SIG-M5 treated with dmso at 0.1 percent for 504 hours (cell line): ENCODE measurements at regions not wholly inside any gene's neighbourhood (a gene's known extent, or its start where the extent isn't known, plus 50 kb on each side); places are given as distances from the start of the nearest gene placed in this dataset.

Source experiments
- DNase-seq: peaks from one replicate; lab custom pipeline; 2025; ENCODE audit not compliant: unreplicated experiment; lab: John Stamatoyannopoulos, UW

- DNase-seq, result no peak
Observed at GRCh38 chr2:133666621-133667020, 98.4 kb upstream of the NCKAP5 start.

DNA sequence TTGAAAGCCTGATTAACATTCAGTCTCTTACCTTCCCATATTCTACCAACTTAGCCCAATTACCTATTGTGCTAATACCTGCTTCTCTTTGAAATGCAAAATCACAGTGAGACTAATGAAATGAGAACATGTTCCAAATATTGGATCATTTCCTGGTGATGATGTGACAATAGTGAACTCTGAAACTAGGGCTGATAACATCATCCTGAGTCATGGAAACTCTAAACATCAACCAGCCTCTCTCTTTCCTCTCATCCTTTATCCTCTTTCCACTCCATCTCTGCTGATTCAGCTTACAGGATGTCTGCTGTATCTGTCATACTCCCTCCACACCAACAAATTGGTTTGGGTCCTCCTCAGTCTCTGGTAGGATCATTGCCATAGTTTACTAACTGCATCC is 98.8 kb upstream of the NCKAP5 start:
- no peak for DNase-seq

DNA sequence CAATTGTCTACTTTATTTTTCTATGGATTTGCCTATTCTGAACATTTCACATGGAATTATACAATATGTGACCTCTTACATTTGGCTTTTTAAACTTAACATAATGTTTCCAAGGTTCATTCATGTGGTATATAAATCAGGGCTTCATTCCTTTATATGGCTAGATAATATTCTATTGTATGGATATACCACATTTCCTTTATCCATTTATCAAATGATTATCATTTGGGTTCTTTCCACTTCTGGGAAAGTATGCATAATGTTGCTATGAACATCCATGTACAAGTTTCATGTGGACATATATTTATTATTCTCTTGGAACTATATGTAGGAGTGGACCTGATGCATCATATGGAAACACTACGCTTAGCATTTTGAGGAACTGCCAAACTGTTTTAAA is 99.7 kb upstream of the NCKAP5 start:
- DNase-seq, result no peak

GRCh38 chr2:133668547-133668946 is 100.3 kb upstream of the NCKAP5 start:
- no peak for DNase-seq

DNA sequence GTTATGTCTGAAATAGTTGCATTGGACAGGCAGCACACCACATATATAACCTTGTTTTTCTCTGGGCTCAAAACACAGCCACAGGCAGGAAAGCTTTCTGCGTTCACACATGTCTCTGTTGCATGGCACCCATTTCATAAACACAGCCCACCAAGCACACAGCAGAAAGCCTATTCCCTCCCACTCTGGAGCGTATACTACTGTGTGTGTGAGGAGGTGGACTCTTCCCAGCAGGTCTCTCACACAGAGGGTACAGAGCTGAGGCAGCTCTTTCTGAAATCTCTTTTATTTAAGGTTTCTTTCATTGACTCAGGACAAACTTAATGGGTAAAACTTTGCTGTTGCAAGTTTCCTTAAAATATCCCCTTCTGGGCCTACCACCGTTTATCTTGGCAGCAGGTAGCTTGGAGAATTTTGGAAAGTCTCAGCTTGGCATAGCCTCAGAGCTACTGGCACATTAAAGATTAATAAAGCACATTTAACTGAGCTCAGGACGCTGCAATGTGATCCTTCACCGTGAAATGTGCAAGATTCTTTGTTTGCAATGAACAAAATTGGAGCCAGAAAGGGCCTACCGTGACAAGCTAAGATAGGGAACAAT is 105.1 kb upstream of the NCKAP5 start:
- no peak for DNase-seq

DNA sequence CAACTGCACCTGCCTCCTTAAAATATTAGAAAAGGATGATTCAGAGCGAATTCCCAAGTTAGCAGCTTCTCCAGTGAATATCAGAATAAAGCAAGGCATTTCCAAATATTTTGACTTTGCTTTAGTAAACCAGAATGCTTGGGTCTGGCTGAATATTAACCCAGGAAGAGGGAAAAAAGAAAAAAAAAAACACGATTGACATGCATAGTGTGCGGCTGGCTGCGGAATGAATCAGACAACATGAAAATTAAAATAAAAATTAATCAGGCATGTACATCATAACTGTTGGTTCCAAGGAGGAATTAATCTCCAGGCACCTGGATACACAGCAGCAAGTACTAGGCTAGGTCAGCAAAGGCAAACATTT is 105.8 kb upstream of the NCKAP5 start:
- no peak for DNase-seq

GRCh38 chr2:133674433-133675331 is 106.4 kb upstream of the NCKAP5 start:
- DNase-seq, result no peak

GRCh38 chr2:133676392-133677130 is 108.3 kb upstream of the NCKAP5 start:
- no peak for DNase-seq

- no peak for DNase-seq
Observed at GRCh38 chr2:133680343-133681049, 112.2 kb upstream of the NCKAP5 start.

DNA sequence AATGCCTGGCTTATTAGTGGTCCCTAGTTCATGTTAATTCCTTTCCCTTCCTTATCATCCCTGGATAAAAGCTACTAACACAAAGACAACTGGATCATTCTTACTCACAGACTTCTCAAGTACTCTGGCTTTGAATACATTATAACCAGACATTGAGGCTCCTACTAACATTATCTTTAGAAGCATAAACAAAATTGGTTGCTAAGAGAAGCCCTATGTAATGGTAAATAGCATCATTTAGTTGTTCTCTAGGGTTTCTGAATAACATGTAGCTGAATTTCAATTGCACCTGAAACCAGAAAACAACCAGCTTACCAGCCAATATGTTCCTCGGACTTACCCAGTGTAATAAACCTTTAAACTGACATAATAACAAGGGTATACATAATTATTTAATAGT is 114.1 kb upstream of the NCKAP5 start:
- DNase-seq, result no peak

DNA sequence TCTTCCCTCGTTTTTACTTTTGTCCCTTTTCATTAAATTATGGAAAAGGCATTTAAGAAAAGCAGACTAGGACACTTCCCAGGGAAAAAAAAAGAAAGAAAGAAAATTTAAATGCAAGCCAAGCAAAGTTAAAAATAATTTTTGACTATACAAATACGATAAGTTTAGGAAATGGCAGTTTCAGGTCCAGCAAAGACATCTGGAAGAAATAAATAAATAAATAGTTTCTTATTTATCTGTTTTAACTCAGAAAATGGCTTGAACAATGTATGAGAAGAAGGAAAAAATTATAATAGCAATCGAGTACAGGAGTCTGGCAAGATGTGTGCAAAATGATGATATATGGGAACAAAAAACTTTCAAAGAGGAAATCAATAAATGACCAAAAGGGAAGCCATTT is 114.6 kb upstream of the NCKAP5 start:
- no peak for DNase-seq

- DNase-seq, result no peak
Observed at GRCh38 chr2:133685636-133686215, 117.5 kb upstream of the NCKAP5 start.

- DNase-seq, result no peak
Observed at GRCh38 chr2:133690780-133691179, 122.5 kb upstream of the NCKAP5 start.

GRCh38 chr2:133691336-133691735 is 123.1 kb upstream of the NCKAP5 start:
- no peak for DNase-seq

DNA sequence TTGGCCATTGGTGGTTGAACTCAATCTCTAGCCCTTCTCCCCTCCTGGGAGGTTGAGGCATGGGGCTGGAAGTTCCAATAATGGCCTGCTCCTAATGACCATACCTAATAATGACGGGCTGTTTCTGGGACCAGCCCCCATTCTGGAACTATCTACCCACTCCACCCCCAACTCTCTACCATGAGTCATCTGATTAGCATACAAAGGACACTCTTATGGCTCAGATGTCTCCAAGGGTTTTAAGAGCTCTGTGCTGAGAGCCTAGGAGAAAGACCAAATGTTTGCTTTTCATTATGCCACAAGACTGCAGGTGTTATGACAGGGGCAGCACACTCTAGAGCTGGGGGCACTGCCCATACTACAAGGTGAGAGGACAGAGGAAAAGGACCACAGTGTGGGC is 137.0 kb upstream of the NCKAP5 start:
- DNase-seq, result no peak

DNA sequence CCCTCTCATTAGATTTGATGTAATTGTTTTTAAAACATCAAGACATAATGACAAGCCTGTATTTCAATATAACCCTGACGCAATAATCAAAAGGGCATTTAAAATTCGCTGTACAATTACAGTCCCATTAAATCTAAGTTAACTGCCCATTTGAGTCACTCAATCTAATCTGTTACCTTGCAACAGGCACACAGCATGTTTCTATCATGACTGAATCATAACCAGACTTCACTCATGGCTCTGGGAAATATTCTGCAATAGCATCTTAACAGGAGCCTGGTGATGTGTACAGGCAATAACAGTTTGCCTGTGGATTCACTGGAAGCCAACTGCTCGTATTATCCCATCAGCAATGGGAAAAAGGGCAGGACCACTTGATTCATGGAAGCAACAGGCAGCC is 142.3 kb upstream of the NCKAP5 start:
- DNase-seq, result no peak

GRCh38 chr2:133711201-133711600 is 142.9 kb upstream of the NCKAP5 start:
- no peak for DNase-seq

- no peak for DNase-seq
Observed at GRCh38 chr2:133711806-133712205, 143.5 kb upstream of the NCKAP5 start.

GRCh38 chr2:133712369-133712768 is 144.1 kb upstream of the NCKAP5 start:
- DNase-seq, result no peak

GRCh38 chr2:133713049-133713580 is 144.9 kb upstream of the NCKAP5 start:
- DNase-seq, result no peak

- no peak for DNase-seq
Observed at GRCh38 chr2:133716166-133716565, 147.9 kb upstream of the NCKAP5 start.
